ENCODE measurements at regions not wholly inside any gene's neighbourhood (a gene's known extent, or its start where the extent isn't known, plus 50 kb on each side); places are given as distances from the start of the nearest gene placed in this dataset.

- H3K36me3 ChIP-seq (ENCODE audit: control insufficient read depth, insufficient read depth, low read length), result no peaks in the 10 kb centered on the region
- TF ChIP-seq CTCF (conservative IDR thresholded peaks at IDR 0.05 in 1 of 2, IDR thresholded peaks at IDR 0.05 in 1 of 2; ENCODE audit: low read depth in 1 of 2, low read length in 2 of 2), result no peak
- no peak for TF ChIP-seq EZH2 (IDR thresholded peaks at IDR 0.05; ENCODE audit: low read length, missing control alignments)
- H3K27me3 ChIP-seq (ENCODE audit: control insufficient read depth, insufficient read depth, low read length), result no peaks in the 10 kb centered on the region
- no peak overlapping the region for H3K9ac ChIP-seq (ENCODE audit: insufficient read depth, low read length)
- no peaks in the 10 kb centered on the region for H3K9me3 ChIP-seq (ENCODE audit: control insufficient read depth, insufficient read depth, low read depth, low read length)
- H3K79me2 ChIP-seq (ENCODE audit: control insufficient read depth, insufficient read depth, low read length), result no peaks in the 10 kb centered on the region
- no peaks in the 10 kb centered on the region for H4K20me1 ChIP-seq (ENCODE audit: control insufficient read depth, extremely low read depth, insufficient read depth, low read length)
- no peak overlapping the region for H3K4me2 ChIP-seq (ENCODE audit: extremely low read depth, insufficient read depth, low read length)
- no peaks in the 10 kb centered on the region for H3K4me1 ChIP-seq (ENCODE audit: control insufficient read depth, extremely low read depth, insufficient read depth, low read length)
- H3K4me3 ChIP-seq (replicated peaks in 1 of 4; ENCODE audit: control extremely low read depth in 1 of 4, insufficient read depth in 1 of 4, low read depth in 3 of 4, low read length in 4 of 4), result no peak overlapping the region
- DNase-seq (ENCODE audit: low read depth in 2 of 2), result peak in 1 of 2 donors; percentile 8
- H2AFZ ChIP-seq (ENCODE audit: low read length), result no peak overlapping the region
- H3K27ac ChIP-seq (ENCODE audit: insufficient read depth, low read length), result no peak overlapping the region
These were observed 626.1 kb downstream of the MCTP2 start for GRCh38 chr15:94857466-94857865.

GRCh38 chr15:94858011-94858410 lies 626.6 kb downstream of the MCTP2 start:
- H3K27me3 ChIP-seq (ENCODE audit: control insufficient read depth, insufficient read depth, low read length), result no peaks in the 10 kb centered on the region
- H3K4me2 ChIP-seq (ENCODE audit: extremely low read depth, insufficient read depth, low read length), result no peak overlapping the region
- no peaks in the 10 kb centered on the region for H3K4me1 ChIP-seq (ENCODE audit: control insufficient read depth, extremely low read depth, insufficient read depth, low read length)
- H3K27ac ChIP-seq (ENCODE audit: insufficient read depth, low read length), result no peak overlapping the region
- TF ChIP-seq EZH2 (IDR thresholded peaks at IDR 0.05; ENCODE audit: low read length, missing control alignments) (no peak), CTCF (conservative IDR thresholded peaks at IDR 0.05 in 1 of 2, IDR thresholded peaks at IDR 0.05 in 1 of 2; ENCODE audit: low read depth in 1 of 2, low read length in 2 of 2) (no peak)
- no peaks in the 10 kb centered on the region for H3K9me3 ChIP-seq (ENCODE audit: control insufficient read depth, insufficient read depth, low read depth, low read length)
- H3K36me3 ChIP-seq (ENCODE audit: control insufficient read depth, insufficient read depth, low read length), result no peaks in the 10 kb centered on the region
- H3K4me3 ChIP-seq (replicated peaks in 1 of 4; ENCODE audit: control extremely low read depth in 1 of 4, insufficient read depth in 1 of 4, low read depth in 3 of 4, low read length in 4 of 4), result no peak overlapping the region
- H3K9ac ChIP-seq (ENCODE audit: insufficient read depth, low read length), result no peak overlapping the region
- DNase-seq (ENCODE audit: low read depth in 2 of 2), result peak in 1 of 2 donors; percentile 55
- no peaks in the 10 kb centered on the region for H3K79me2 ChIP-seq (ENCODE audit: control insufficient read depth, insufficient read depth, low read length)
- H2AFZ ChIP-seq (ENCODE audit: low read length), result no peak overlapping the region
- no peaks in the 10 kb centered on the region for H4K20me1 ChIP-seq (ENCODE audit: control insufficient read depth, extremely low read depth, insufficient read depth, low read length)

GRCh38 chr15:94858449-94858848 lies 627.1 kb downstream of the MCTP2 start:
- Histone ChIP-seq H3K4me2 (ENCODE audit: extremely low read depth, insufficient read depth, low read length) (no peak overlapping the region), H3K36me3 (ENCODE audit: control insufficient read depth, insufficient read depth, low read length) (no peaks in the 10 kb centered on the region), H3K9me3 (ENCODE audit: control insufficient read depth, insufficient read depth, low read depth, low read length) (no peaks in the 10 kb centered on the region), H3K79me2 (ENCODE audit: control insufficient read depth, insufficient read depth, low read length) (no peaks in the 10 kb centered on the region), H3K9ac (ENCODE audit: insufficient read depth, low read length) (no peak overlapping the region), H3K4me1 (ENCODE audit: control insufficient read depth, extremely low read depth, insufficient read depth, low read length) (no peaks in the 10 kb centered on the region), H2AFZ (ENCODE audit: low read length) (no peak overlapping the region), H3K27ac (ENCODE audit: insufficient read depth, low read length) (no peak overlapping the region), H3K27me3 (ENCODE audit: control insufficient read depth, insufficient read depth, low read length) (no peaks in the 10 kb centered on the region), H3K4me3 (replicated peaks in 1 of 4; ENCODE audit: control extremely low read depth in 1 of 4, insufficient read depth in 1 of 4, low read depth in 3 of 4, low read length in 4 of 4) (no peak overlapping the region), H4K20me1 (ENCODE audit: control insufficient read depth, extremely low read depth, insufficient read depth, low read length) (no peaks in the 10 kb centered on the region)
- TF ChIP-seq CTCF (conservative IDR thresholded peaks at IDR 0.05 in 1 of 2, IDR thresholded peaks at IDR 0.05 in 1 of 2; ENCODE audit: low read depth in 1 of 2, low read length in 2 of 2) (no peak), EZH2 (IDR thresholded peaks at IDR 0.05; ENCODE audit: low read length, missing control alignments) (no peak)
- peak in 1 of 2 donors; percentile 1 for DNase-seq (ENCODE audit: low read depth in 2 of 2)

Data from fibroblast of lung (primary cell).